GM18867 (cell line): ENCODE measurements at regions not wholly inside any gene's neighbourhood (a gene's known extent, or its start where the extent isn't known, plus 50 kb on each side); places are given as distances from the start of the nearest gene placed in this dataset.

Experiments used
- ATAC-seq: cut with Tn5 transposase; IDR thresholded peaks from one replicate; pipeline ENCODE4 v1.9.1; 2021; ENCODE audit warnings: mild to moderate bottlenecking, moderate library complexity; ENCODE audit not compliant: unreplicated experiment

DNA sequence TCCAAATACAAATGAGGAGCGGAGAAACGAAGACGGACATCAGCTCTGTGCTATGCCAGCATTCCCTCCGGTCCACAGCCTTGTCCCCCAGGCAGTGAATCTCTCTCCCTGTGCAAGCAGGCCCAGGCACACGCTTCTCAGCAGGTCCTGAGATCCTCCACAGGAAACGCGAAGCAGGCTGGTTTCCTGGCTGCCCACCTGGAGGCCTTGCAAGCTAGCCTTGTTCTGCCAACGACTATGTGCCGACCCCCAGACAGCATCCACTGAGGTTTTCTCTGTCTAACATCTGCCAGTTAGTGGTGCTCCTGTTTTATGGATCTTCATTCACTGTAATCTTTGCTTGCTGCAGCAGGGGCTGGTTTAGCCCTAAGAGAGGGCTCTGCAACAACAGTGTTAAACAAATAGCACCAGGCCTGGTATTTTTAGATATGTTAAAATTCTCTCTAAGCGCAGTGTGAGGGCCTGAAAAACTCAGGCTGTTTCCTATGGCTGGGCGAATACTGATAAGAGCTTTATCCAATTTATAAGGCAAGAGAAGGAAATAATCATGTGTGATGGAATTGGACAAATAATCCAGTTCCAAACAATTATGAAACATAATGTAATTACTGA, 386.0 kb upstream of the ARID1B start:
- no peak for ATAC-seq

DNA sequence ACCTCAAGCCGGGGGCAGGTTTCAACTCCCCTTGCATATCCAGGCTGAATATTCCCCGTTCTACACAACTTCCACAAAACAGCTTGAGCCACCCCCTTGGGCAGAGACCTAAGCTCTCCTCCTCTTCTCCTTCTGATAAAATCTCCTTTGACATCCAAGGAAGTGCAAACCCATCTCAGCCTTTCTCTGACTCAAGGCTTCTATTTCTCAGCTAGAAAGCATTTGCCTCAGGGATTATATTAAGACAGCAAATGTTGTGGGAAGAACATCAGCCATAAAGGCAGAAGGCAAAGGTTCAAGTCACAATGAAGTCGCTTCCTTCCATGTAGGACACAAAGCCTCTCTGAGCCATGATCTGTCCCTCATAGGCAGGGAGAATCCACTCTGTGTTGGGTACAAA, 386.6 kb upstream of the ARID1B start:
- ATAC-seq = no peak

GRCh38 chr6:156389296-156389695, 387.9 kb upstream of the ARID1B start:
- no peak for ATAC-seq

DNA sequence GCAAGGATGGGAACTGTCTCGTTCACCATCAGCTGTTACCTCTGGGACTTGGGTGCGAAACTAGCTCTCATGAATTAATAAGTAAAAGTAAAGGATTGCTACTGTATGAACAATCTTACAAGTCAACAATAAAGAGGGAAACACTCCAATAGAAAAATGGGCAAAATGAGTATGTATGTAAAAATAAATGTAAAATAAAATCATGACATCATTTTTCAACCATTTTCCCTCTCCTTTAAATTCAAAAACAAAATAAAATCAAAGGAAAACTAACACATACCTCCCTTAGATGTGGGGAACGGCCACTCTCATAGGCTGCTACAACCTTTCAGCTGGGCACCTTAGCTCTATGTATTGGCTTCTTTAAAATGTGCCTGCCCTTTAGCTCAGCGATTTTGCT, 389.7 kb upstream of the ARID1B start:
- no peak for ATAC-seq

GRCh38 chr6:156383059-156383458, 394.1 kb upstream of the ARID1B start:
- no peak for ATAC-seq

DNA sequence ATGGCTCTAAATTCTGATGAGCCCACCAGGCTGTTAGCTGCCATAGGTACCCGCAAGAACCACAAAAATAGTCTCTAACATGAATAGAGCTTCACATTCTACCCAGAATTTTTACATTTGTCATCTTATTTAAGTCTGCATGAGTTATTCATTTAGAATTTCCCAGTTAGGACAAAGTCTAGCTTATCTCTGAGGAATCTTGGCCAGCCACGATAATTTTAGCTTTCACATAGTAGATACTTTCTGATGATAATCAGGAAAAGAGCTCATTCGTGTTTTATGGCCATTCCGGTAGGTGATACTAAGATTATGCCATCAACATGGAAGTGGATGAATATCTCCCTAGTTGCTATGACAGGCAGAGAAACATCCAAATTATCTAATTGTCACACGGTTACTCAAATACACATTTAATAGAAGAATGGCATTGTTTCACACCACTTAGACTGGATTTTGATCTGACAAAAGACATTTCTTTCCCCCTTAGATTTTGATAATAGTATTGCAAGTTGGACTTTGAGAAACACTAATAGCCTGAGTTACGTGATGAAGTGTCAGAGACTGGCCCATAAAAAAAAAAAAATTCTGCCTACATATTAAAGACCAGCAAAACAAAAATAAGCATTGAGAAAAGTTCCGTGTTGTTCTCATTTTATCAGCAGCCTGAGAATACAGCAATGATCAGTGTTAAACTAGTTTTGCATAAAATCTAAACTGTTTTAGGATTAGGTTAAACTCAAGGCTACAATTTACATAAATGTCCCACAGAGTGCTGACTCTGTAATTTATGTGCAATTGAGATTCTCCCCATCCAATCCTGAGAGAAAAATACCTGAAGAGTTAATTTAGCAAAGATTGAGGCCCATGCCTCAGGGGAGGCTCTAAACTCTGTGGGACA, 397.5 kb upstream of the ARID1B start:
- no peak for ATAC-seq

- no peak for ATAC-seq
Observed at GRCh38 chr6:156378853-156379252, 398.3 kb upstream of the ARID1B start.

DNA sequence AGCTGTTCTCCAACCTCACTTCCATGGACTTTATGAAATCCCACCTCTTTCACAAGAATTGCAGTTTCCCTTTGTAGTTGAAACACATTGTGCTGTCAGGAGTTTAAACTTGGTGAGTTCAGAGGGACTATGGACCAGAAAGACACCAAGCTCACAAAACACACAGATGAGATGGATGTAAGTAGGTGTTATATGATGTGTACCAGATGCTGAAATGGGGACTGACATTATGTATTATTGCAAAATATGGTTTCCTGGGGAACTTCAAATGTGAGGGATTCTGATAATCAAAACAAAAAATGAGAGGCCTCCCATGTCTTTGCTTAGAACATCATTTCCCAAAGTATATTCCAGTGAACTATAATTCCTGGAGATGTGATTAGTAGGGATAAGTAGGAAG, 401.1 kb upstream of the ARID1B start:
- no peak for ATAC-seq

GRCh38 chr6:156359912-156360311, 417.3 kb upstream of the ARID1B start:
- ATAC-seq = no peak

GRCh38 chr6:156352861-156353260, 424.3 kb upstream of the ARID1B start:
- ATAC-seq = no peak

- no peak for ATAC-seq
Observed at GRCh38 chr6:156351346-156351966, 425.7 kb upstream of the ARID1B start.

DNA sequence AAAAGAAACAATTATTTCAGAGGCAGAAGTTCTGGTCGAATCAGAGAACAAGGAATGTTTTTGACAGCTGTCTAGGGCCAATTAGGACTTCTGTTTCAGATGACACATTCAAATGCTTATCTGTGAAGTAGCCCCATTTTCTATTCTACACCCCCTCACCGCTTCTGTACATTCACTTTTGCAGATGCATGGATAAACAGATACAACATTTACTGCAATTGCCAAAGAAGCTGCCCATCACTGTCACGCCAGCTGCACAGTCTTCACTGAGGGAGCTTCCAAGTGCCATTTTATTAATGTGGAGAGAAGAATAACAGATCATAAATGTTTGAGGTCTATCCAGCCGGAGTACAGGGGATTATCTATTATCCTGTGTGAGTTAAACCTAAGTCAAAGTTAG, 426.8 kb upstream of the ARID1B start:
- ATAC-seq = no peak

GRCh38 chr6:156348849-156349248, 428.3 kb upstream of the ARID1B start:
- ATAC-seq = no peak

GRCh38 chr6:156348424-156348823, 428.8 kb upstream of the ARID1B start:
- ATAC-seq = no peak

GRCh38 chr6:156347656-156348055, 429.5 kb upstream of the ARID1B start:
- no peak for ATAC-seq

GRCh38 chr6:156347246-156347645, 429.9 kb upstream of the ARID1B start:
- no peak for ATAC-seq

GRCh38 chr6:156345700-156346099, 431.5 kb upstream of the ARID1B start:
- no peak for ATAC-seq

DNA sequence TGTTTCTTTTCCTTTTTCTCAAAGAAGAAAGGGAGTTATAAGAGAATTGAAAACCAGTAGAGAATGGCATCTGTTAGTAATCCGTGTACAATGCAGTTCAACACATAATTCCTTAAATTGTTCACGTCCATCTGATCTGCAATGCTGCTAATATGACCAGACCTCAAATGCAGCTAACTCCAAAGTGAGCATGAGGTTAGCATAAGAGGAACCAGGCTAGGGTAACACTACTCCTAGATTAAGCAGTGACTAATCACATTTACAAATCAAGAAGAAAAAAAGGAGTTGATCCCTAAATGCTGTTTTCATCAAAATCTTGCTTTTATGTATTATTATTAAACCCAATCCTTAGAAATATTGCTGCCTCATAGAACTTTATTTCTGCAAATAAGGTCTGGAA, 432.7 kb upstream of the ARID1B start:
- ATAC-seq = no peak

- no peak for ATAC-seq
Observed at GRCh38 chr6:156337801-156338200, 439.4 kb upstream of the ARID1B start.

- no peak for ATAC-seq
Observed at GRCh38 chr6:156336733-156337132, 440.4 kb upstream of the ARID1B start.

DNA sequence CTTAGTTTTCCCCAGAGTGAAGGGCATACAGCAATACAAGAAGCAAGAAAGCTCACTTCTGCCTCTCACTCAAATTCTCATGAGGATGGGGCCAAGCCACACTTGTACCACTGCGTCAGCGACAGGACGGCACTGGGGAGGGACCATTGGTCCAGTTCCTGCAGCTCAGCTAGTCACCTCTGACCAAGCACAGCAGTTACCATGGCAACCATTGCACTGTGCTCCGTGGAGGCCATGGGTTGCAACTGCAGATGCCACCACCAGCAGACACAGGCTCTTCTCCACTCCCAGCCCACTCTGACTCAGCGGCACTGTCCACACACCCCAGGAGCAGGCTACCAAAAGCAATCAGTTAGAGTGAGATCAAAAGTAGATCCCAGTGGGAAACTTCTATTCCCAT, 441.1 kb upstream of the ARID1B start:
- no peak for ATAC-seq

GRCh38 chr6:156334966-156335365, 442.2 kb upstream of the ARID1B start:
- ATAC-seq = no peak
